ENCODE measurements at regions not wholly inside any gene's neighbourhood (a gene's known extent, or its start where the extent isn't known, plus 50 kb on each side); places are given as distances from the start of the nearest gene placed in this dataset.

DNA sequence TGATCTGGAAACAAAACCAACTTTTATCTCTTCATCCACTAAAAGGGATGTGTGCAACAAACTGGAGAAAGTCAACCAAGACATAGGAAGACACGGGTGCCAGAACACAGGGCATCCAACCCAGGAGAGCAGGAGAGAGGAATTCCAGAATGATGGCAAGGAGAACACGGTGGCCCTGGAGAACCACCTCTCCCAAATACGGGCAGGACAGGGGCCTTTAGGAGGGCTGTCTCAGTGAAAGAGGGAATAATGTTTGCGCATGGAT lies 93.4 kb upstream of the EGLN3 start (continued):
- TF ChIP-seq EP300 (IDR thresholded peaks at IDR 0.05) (no peak), CBX8 (IDR thresholded peaks at IDR 0.05) (no peak), SREBF2 (IDR thresholded peaks at IDR 0.05) (no peak), BHLHE40 (IDR thresholded peaks at IDR 0.05; ENCODE audit: low read depth, low read length) (no peak), CHD2 (IDR thresholded peaks at IDR 0.05; ENCODE audit: low read length, partially characterized antibody) (no peak), CEBPB (IDR thresholded peaks at IDR 0.05) (no peak), RCOR1 (IDR thresholded peaks at IDR 0.05; ENCODE audit: low read depth, low read length) (no peak)

DNA sequence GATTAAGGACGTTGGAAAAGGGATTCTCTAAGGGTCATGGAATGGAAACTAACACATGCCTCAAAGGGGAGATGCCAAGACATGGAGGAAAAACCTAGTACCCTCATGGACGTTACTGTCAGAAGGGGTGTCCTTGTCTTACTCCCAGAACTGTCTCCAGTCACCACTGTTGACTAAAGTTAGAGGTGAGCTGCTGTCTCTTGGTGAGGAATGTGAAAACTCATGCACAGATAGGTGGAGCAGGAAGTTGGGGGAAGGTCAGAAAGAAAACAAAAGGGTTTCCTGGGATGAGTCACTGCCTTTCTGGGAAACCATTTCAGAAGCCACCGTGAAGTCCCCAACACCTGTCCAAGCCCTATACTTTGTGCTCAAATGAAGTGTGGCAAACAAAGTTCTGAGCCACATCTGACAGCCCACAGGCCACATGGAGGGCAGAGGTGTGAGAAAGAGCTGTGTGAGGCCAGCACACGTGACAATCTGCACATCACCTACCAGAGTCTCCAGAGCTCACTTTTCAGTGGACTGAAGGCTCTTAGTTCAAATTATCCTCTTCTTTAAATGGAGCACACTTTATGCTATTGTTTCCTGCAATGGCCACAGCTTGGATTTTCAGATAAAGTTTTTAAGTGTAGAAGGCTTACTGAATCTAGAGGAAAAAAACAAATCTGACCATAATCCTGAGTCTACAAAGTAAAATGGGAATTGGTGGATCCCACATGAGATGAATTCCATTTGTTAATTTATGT lies 92.9 kb upstream of the EGLN3 start:
- ATAC-seq (peak; percentile 76 to 80; a peak in 5 of 6 replicates), DNase-seq (ENCODE audit: low read depth in 1 of 2, low spot score in 1 of 2) (peak; percentile 67 to 77), FAIRE-seq (no peak)
- Histone ChIP-seq H3K27ac (peak overlapping the region; percentile 58 to 78), H3K4me2 (peak overlapping the region; percentile 56), H3K9me3 (no peaks in the 10 kb centered on the region), H3K4me3 (no peak overlapping the region), H3K4me1 (peaks cover 14% of the 10 kb centered on the region)
- POLR2A ChIA-PET: interaction anchor here (1.0 to 1.1 kb wide), 2 partner anchors 8 to 16 kb away, joined by 4 to 5 read pairs; no protein-coding TSS in a partner anchor
- TF ChIP-seq ESRRA (IDR thresholded peaks at IDR 0.05; ENCODE audit: borderline replicate concordance, low read length): no peak
- TF ChIP-seq, protein P1, sequence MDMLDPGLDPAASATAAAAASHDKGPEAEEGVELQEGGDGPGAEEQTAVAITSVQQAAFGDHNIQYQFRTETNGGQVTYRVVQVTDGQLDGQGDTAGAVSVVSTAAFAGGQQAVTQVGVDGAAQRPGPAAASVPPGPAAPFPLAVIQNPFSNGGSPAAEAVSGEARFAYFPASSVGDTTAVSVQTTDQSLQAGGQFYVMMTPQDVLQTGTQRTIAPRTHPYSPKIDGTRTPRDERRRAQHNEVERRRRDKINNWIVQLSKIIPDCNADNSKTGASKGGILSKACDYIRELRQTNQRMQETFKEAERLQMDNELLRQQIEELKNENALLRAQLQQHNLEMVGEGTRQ (IDR thresholded peaks at IDR 0.05): 0 out of 2 replicates have a peak, but pooled peaks have one; percentile 42
- no peak for TF ChIP-seq CBX2 (IDR thresholded peaks at IDR 0.05; ENCODE audit: borderline replicate concordance, low read depth)
- no peak for TF ChIP-seq SREBF2 (IDR thresholded peaks at IDR 0.05)
- TF ChIP-seq, protein P2, sequence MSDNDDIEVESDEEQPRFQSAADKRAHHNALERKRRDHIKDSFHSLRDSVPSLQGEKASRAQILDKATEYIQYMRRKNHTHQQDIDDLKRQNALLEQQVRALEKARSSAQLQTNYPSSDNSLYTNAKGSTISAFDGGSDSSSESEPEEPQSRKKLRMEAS (IDR thresholded peaks at IDR 0.05): peak; percentile 69; the same call in 1 of the 2 replicates
- no peak for TF ChIP-seq TFCP2L1 (CRISPR knock-in tag; IDR thresholded peaks at IDR 0.05)
- TF ChIP-seq FOSL2 (IDR thresholded peaks at IDR 0.05): no peak
- peak; percentile 70 for TF ChIP-seq FOSL2 (CRISPR knock-in tag; IDR thresholded peaks at IDR 0.05)
- TF ChIP-seq MAFK (IDR thresholded peaks at IDR 0.05; ENCODE audit: partially characterized antibody): no peak
- 0 out of 2 replicates have a peak, but pooled peaks have one; percentile 14 for TF ChIP-seq JUNB (IDR thresholded peaks at IDR 0.05)
- TF ChIP-seq, protein P3, sequence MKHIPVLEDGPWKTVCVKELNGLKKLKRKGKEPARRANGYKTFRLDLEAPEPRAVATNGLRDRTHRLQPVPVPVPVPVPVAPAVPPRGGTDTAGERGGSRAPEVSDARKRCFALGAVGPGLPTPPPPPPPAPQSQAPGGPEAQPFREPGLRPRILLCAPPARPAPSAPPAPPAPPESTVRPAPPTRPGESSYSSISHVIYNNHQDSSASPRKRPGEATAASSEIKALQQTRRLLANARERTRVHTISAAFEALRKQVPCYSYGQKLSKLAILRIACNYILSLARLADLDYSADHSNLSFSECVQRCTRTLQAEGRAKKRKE (CRISPR knock-in tag; IDR thresholded peaks at IDR 0.05; ENCODE audit: low read depth): peak; percentile 43; the same call in 1 of the 2 replicates
- peak; percentile 68; the same call in 1 of the 2 replicates for TF ChIP-seq HOXB13 (CRISPR knock-in tag; IDR thresholded peaks at IDR 0.05; ENCODE audit: low read depth)
- TF ChIP-seq EHF (CRISPR knock-in tag; IDR thresholded peaks at IDR 0.05): peak; percentile 70; the same call in 1 of the 2 replicates
- peak; percentile 63; the same call in 1 of the 2 replicates for TF ChIP-seq ZNF302 (CRISPR knock-in tag; IDR thresholded peaks at IDR 0.05)
- TF ChIP-seq, protein P4, sequence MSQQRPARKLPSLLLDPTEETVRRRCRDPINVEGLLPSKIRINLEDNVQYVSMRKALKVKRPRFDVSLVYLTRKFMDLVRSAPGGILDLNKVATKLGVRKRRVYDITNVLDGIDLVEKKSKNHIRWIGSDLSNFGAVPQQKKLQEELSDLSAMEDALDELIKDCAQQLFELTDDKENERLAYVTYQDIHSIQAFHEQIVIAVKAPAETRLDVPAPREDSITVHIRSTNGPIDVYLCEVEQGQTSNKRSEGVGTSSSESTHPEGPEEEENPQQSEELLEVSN (IDR thresholded peaks at IDR 0.05; ENCODE audit: borderline replicate concordance, low read depth): peak; percentile 59; the same call in 1 of the 2 replicates
- CTCF ChIA-PET: interaction anchor here (1.1 to 2.7 kb wide), 2 partner anchors 16 to 55 kb away, joined by 3 to 8 read pairs; no protein-coding TSS in a partner anchor
- WGBS (ENCODE audit: missing lambda C conversion rate): 19% methylated on average over 4 of the region's 4 CpGs

DNA sequence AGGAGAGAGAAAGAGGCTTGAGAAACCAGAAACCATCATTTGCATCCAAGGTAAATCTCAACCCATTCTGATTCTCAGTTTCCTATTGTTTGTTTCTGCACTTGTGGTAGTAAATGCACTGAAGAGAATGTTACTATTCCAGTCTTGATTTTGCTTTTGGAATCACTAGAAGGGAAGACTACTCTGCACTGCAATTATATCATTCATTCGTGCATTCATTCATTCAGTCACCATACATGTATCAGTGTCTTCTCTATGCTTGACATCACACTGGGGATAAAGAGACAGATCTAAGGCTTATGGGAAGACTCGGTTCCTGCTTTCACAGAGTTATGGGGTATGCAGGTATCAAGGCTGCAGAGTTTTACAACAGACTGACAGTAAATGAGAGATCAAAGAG lies 90.3 kb upstream of the EGLN3 start:
- TF ChIP-seq KDM1A (IDR thresholded peaks at IDR 0.05; ENCODE audit: low read depth) (no peak), JUNB (IDR thresholded peaks at IDR 0.05) (no peak)
- POLR2A ChIA-PET: no interaction called here
- ATAC-seq (no peak), FAIRE-seq (no peak), DNase-seq (ENCODE audit: low read depth in 1 of 2, low spot score in 1 of 2) (no peak)
- Histone ChIP-seq H3K4me1 (peaks cover 14% of the 10 kb centered on the region), H3K27ac (no peak overlapping the region), H3K9me3 (no peaks in the 10 kb centered on the region), H3K4me2 (no peak overlapping the region), H3K4me3 (no peak overlapping the region)
- CTCF ChIA-PET: interaction anchor here (1.6 kb wide), 1 partner anchor 19 kb away, joined by 4 read pairs; no protein-coding TSS in a partner anchor
- 60% methylated on average over 2 of the region's 2 CpGs for WGBS (ENCODE audit: missing lambda C conversion rate)
